Inferior parietal cortex (tissue), 1 donor: ENCODE measurements at regions not wholly inside any gene's neighbourhood (a gene's known extent, or its start where the extent isn't known, plus 50 kb on each side); places are given as distances from the start of the nearest gene placed in this dataset.
"Not testable (repeated sequence)": the region's sequence is repeated elsewhere in the genome, so short reads cannot be mapped to it uniquely, and the experiment has no call there.

Source experiments
- DNase-seq: peaks from one replicate; pipeline ENCODE4 v3.0.0-alpha.2; 2016; ENCODE audit errors: extremely low spot score

DNA sequence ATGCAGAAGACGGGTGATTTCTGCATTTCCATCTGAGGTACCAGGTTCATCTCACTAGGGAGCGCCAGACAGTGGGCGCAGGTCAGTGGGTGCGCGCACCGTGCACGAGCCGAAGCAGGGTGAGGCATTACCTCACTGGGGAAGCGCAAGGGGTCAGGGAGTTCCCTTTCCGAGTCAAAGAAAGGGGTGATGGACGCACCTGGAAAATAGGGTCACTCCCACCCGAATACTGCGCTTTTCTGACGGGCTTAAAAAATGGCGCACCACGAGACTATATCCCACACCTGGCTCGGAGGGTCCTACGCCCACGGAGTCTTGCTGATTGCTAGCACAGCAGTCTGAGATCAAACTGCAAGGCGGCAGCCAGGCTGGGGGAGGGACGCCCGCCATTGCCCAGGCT is 1246.0 kb upstream of the PABPC4L start:
- not testable (repeated sequence) for DNase-seq

DNA sequence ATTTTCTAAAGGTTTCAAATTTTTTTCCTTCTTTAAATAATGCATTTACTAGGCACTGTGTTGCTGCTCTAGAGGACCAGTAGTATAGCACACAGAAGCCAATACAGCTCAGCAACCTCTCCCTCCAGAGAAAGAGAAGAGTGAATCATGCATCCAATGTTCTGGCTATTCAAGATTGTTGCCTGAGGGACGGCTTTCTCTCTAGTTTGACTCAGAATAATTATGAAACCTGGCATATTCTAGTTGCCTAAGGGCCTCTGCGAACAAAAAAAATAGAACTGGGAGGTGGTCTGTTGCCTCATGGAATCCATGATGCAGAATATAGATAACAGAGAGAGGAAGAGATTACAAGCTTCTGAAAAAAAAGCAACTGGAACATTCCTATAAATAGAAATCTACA is 1233.3 kb upstream of the PABPC4L start:
- DNase-seq: no peak

DNA sequence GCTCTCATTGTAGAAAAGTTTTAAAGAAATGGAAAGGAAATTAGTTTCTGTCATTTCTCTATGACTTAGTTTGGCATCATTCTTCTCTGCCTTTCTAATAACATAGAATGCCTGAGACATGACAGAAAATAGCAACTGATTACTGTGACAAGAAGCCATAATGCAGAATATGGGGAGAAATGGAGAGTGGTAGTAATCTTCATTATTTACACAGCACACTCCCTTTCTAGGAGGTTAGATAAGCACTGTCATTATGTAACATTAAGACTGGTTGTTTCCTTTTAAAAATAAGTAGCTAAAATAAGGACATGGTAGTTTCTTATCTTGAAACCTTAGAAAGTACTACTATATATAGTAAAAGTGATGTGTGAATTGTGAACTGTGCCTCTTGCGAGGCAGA is 1227.9 kb upstream of the PABPC4L start:
- DNase-seq: no peak

DNA sequence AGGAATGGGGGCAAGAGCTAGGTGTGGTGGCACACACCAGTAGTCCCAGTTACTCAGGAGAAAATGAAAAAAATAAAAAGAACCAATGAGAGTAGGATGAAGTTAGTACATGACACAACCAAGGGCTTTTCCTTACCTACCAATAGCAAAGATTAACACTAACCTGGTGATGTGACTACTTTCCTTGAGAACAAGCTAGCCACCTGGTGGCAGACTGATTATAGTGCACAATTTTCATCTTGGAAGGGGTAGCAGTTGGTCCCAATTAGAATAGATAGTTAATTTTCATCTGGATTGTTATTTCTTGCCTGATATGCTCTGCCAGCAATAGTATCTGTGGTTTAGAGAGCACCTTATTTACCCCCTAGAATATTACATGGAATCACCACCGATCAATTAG is 1216.8 kb upstream of the PABPC4L start:
- DNase-seq: no peak

DNA sequence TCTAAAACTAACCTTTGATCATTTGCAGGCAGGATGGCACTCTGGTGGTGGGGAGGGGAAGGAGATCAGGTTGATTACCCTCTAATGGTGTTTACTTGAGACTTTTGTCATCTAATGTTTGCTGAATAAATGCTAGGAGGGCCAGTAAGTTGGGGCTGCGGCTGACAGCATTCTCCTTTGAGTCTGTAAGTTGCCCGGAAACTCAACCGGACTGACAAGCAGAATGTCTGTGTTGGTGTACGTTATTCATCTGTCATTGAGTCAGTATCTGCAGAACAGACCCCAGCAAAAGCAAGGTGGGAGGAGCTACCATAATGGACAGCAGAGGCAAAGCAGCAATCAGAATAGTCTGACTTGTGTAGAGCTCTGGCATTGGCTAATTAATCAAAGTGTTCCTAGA is 1210.6 kb upstream of the PABPC4L start:
- no peak for DNase-seq

DNA sequence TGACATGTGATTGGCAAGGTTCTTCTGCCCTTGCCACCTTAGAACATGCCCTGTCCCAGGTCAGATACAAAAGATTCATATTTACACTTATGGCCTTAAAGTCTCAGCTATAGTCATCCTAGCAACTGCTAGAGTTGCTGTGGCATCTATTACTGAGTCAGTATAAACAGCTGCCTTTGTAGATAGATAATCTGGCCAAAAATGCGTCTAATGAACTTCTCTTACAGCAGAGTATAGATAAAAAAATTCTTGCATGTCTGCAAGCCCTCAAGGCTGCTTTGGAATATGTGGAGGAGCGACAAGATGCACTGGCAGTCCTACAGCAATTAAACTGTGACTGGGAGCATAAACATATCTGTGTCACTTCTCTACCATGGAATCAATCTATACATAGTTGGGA is 1209.7 kb upstream of the PABPC4L start:
- no peak for DNase-seq

DNA sequence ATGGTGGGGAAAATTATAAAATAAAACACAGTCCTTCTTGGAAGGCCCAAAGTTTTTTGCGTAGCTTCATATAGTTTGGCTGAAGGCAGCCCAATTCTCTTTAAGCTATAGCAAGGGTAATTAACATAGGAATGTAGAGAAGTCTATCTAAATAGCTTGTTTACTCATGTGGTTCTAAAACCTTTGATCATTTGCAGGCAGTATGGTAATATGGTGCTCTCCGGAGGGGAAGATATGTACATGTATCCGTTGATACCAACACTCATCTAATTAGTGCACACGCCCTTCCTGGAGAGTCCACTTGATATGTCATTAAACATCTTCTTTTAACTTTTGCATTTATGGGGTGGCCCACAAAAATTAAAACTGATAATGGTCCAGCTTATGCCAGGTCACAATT is 1207.7 kb upstream of the PABPC4L start:
- not testable (repeated sequence) for DNase-seq

DNA sequence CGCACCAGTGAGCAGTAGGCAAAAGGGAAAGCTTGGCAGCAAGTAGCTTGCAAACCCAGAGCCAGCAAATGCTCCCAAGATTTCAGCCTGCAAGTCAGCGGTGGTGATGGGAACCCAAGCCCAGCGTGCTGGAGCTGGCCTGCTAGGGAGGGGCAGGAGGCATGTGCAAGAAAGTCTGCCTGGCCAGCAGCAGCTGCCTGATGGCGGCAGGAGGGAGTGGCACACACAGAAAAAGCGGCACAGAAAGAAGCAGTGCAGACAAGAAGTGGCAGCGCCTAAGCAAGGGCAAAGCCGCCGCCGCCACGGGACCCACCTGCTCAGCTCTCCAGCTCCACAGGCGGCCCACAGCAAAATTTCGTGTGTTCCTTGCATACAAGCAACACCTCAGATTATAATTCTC is 1206.5 kb upstream of the PABPC4L start:
- DNase-seq: no peak

DNA sequence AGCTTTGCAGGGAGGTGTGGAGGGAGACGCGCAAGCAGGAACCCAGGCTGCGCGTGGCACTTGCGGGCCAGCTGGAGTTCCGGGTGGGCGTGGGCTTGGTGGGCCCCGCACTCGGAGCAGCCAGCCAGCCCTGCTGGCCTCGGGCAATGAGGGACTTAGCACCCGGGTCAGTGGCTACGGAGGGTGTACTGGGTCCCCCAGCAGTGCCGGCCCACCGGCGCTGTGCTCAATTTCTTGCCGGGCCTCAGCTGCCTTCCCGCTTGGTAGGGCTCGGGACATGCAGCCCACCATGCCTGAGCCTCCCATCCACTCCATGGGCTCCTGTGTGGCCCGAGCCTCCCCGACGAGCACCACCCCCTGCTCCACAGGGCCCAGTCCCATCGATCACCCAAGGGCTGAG is 1205.0 kb upstream of the PABPC4L start:
- DNase-seq: not testable (repeated sequence)

DNA sequence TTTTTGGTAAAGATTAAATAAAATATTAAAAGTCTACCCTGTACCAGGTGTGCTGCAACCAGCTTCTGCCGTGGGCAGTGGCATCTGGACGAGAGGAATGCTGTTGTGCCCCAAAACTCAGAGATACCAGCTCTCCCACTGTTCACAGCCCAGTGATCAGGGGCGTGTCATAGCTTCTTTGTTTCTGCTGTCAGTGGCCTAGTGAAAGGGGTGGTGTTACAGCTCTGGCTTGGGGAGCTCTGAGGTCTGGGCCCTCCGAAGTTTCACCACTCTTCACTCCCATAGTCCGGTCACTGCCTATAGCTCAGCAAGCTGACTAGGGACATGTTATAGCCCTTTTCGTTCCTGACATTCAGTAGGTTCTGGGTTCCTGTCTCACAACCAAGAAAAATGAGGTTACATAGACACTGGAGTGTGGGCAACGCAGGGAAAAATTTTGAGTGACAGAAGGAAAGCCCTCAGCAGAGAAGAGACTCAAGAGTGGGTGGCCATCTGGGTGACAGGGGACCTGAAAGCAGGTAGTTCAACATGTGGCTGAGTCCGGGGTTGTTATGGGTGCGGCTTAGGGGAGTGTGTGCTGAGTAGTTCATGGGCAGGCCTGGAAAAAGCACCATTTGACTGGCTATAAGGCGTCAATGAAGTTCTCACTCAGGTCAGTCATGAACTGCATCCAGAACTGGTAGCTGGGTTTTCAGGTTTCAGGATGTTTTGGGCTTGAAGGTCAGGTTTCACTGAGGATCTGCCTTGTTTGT is 1184.4 kb upstream of the PABPC4L start:
- no peak for DNase-seq

DNA sequence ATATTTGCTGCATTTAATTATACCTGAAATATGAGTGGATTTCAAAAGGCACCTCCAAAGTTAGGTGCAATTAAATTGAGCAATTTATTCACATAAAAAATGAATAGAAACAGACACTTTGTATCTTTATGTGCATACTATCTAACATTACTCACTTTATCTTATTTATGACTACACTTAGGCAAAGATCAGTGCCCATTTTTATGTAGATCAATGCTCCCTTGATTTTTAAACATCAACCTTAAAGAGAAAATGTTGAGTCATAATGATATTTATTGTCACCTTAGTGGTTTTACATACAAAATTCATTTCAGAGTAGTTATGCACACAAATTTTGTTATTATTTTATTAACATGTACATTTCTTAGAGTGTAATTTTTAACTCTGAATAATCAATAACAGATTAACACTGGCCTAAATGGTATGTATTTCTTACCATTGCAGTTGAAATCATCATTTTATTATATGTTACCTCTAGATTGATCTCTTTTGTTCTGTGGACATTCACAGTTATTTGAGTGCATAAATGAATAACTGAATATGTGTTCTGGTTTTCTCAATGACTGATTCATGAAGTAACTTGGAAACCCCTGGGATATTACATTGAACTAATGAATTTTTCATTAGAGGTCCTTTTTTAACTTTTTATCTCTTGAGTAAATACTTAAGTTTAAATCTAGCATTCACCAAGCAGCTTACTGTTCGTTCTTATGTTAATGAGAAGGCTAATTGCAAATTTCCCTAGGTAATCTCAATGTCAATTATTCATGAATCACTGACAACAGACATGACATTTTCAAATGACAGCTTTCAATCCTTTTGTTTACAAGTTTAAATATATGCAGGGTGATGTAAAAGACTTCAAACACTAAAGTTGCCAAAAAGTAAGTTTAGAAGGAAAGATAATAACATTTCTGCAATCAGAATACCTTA is 1182.0 kb upstream of the PABPC4L start:
- DNase-seq: no peak

DNA sequence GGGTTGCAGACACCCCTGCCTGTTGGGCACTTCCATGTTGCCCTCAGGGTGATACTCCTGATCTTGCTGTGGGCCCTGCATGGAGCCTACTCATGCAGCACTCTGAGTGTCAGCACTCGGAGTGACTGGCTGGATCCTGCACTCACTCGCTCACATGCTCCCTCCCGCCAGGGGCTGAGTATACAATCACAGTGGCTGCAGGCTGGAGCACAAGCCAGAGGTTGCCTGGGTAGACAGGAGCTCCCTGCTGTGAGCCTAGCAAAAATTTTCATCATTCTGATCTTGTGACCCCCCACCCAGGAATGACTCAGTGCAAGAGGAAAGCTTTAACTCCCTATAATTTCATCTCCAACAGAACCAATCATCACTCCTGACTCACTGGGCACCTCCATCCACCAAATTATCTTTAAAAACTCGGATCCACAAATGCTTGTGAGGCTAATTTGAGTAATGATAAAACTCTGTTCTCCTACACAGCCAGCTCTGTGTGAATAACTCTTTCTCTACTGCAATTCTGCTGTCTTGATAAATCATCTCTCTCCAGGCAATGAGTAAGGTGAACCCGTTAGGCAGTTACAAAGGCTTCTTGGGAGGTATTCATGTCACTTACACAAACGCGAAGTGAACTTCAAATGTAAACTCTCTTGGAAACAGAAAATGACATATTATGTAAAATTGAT is 1180.8 kb upstream of the PABPC4L start:
- no peak for DNase-seq

DNA sequence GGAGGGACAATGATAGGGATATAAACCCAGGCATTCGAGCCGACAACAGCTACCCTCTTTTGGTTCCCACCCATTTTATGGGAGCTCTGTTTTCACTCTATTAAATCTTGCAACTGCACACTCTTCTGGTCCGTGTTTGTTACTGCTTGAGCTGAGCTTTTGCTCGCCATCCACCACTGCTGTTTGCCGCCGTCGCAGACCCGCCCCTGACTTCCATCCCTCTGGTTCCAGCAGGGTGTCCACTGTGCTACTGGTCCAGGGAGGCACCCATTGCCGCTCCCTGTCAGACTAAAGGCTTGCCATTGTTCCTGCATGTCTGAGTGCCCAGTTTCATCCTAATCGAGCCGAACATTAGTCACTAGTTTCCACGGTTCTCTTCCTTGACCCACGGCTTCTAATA is 1170.5 kb upstream of the PABPC4L start:
- DNase-seq: no peak

DNA sequence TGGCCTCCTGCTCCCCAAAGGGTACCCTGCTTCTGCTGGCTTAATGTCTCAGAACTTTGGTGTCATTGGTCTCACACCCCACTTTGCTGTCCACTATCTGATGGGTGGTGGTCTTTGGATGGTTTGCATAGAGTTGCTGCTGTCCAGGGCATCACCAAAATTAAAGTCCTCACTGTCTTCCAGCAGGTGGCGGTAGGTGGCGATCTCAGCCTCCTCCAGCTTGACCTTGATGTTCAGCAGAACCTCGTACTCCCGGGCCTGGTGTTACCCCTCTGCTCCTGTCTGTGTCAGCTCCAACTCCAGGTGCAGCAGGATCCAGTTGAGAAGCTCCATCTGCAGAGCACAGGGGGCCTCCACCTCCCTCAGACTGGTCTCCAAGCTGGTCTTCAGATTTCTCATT is 1169.5 kb upstream of the PABPC4L start:
- DNase-seq: no peak

DNA sequence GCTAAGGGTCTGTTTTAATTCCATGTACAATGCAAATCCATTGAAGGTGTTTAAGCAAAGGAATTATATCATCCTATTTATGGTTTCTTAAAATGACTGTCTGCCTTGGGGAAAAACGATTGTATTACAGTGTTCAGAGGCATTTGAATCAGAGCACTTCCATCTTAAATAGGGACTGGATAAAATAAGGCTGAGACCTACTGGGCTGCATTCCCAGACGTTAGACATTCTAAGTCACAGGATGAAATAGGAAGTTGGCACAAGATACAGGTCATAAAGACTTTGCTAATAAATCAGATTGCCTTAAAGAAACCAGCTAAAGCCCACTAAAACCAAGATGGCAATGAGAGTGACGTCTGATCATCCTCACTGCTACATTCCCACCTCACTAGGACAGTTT is 1167.2 kb upstream of the PABPC4L start:
- DNase-seq: no peak

DNA sequence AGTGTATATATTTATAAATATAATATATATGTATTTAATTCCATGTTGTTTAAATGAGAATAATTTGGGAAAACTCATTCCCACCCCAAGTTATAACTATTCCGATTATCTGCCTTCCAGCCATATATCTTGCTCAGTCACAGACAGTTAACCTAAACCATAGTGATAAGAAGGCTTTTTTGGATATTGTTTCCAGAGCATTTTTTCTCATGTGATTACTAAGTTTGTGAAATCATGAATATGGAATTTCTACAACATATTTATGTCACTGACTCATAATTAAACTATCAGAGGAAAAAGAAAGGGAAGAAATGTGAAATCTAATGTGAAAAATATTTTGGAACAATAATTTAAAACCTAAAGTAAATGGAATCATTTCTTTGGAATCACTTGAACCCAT is 1163.5 kb upstream of the PABPC4L start:
- no peak for DNase-seq

DNA sequence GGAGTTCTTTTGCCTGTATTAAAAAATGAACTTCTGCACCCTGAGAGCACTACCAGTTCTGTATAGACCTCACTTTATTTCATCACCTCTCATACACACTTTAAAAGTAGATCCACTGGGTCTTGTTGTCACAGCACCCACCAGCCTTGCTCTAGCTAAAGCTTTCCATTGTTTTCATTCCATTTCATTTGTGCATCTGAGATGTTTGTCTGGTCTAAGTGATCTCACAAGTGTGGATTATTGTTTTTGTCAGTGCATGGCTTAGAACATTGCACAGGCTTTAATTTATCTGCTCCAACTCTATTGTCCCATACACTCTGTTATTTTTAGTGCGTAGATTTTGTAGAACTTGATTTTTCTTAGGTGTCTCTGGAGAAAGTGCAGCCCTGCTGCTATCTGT is 1157.5 kb upstream of the PABPC4L start:
- no peak for DNase-seq

DNA sequence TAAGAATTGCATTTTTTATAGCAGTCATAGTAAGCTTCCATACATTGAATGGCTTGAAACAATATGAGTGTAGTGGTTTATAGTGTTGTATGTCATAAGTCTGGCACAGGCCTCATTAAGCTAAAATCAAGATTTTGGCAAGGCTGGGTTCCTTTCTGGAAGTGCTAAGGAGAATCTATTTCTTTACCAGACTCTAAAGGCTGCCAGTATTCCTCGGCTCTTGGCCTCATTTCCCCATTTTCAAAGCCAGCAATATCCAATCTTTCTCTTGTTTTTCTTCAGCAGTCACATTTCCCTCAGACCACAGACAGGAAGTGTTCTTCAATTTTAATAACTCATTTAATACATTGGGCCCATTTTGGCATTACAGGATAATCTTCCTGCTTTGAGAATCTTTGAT is 1155.5 kb upstream of the PABPC4L start:
- DNase-seq: no peak

DNA sequence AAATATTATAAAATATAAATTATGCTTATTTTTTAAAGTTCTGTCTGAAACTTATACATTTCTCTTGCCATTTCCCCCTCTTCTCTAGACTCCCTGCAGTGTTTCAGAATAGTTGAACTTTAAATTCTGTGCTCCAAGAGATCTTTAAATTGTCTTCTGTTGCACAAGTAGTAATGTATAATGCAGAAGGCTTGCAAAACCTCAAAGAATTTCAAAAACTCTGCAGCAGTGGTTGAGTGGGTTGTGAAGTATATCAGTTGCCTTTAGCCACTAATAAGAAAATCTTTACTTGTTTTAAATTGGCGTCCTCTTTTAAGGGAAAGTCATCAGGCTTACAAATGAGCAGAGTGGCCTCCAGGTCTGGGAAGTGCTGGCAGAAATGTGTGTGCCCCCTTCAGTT is 1153.3 kb upstream of the PABPC4L start:
- no peak for DNase-seq

DNA sequence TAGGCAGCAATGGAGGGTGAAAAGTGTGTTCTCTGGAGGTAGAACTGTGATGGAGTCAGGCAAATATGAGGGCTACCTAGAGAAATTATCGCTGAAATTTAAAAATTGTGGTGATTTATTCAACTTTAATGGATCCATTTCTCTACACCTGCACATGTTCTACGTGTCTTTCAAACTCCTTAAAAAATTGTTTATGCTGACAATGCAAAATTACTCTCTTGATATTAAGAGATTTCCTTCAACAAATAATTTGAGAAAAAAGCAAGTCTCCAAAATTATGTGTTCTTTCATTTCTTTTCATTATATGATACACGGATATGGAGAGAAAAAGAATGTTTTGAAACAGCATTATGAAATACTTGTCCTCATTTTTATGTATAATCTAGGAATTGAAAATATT is 1151.4 kb upstream of the PABPC4L start:
- DNase-seq: no peak

DNA sequence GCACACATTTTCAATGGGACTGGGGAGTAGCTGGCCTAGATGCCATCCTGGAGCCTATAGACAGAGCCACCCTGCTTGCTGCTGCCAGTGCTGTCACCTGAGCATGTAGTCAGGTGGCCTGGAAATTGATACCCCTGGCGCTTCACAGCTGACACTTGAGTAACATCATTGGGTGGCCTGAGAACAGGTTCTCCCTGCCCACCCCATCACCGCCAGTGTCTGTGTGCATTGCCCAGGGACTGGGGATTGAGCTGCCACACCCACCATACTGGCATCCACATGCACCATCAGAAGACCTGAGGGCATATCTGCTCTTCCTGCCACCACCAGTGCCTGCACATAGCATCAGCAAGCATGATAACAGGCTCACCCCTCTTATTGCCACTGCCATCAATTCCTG is 1142.9 kb upstream of the PABPC4L start:
- DNase-seq: no peak

DNA sequence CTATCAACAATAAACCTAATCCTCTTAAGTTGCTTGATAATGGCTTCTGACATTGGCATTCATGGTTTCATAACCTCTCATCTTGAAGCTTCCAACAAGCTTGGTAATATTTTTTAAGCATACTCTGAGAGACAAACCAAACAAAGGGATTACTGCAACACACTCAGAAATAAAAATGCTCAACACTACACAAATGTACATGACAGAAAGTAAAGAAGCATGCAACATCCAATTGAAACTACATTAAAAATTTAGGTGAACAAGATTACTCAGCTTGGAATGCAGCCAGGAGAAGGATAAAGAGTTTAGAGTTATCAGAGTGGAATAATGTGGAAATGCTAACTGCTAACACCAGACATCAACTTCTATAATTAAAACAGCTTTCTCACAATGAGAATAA is 1136.6 kb upstream of the PABPC4L start:
- no peak for DNase-seq

DNA sequence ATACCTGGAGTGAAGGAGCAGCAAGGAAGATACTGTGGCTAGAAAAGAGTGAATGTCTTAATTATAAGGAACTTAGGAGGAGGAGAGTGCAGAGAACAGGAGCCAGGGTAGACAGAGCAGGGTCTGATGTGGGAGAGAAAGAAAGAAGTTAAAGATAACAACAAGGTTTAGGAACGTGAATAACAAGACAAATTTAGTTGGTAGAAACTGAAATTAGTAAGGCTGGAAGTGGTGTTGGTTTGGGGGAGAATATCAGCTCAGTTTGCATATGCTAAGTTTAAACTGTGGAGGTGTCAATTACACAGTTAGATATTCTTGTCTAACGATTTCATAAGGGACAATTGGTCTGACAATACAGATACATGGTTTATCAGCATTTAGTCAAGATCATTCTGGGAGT is 1123.7 kb upstream of the PABPC4L start:
- peak; percentile 3 for DNase-seq
